ENCODE measurements at regions not wholly inside any gene's neighbourhood (a gene's known extent, or its start where the extent isn't known, plus 50 kb on each side); places are given as distances from the start of the nearest gene placed in this dataset.

DNA sequence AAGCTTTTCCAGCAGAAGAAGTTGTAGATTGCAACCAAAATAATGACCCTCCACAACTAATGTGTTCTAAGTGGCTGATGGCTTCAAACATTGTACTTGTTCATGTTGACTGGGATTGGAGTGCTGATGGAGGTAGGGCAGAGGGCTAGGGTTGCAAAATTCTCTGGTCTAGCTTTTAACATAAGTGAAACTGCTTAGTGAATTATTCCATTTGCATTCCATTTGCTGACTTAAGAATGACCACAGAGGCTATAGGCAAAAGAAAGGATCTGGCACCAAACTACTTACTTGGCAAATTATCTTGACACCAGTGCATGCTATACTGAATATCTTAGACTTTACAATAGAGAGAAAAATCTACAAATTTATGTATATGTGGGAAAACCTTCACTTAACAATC is 287.0 kb downstream of the FGF9 start:
- TF ChIP-seq POLR2A (IDR thresholded peaks at IDR 0.05) (no peak), CTCF (IDR thresholded peaks at IDR 0.05) (no peak)

All from testis (tissue), 2 donors.